ENCODE measurements at regions not wholly inside any gene's neighbourhood (a gene's known extent, or its start where the extent isn't known, plus 50 kb on each side); places are given as distances from the start of the nearest gene placed in this dataset.

DNA sequence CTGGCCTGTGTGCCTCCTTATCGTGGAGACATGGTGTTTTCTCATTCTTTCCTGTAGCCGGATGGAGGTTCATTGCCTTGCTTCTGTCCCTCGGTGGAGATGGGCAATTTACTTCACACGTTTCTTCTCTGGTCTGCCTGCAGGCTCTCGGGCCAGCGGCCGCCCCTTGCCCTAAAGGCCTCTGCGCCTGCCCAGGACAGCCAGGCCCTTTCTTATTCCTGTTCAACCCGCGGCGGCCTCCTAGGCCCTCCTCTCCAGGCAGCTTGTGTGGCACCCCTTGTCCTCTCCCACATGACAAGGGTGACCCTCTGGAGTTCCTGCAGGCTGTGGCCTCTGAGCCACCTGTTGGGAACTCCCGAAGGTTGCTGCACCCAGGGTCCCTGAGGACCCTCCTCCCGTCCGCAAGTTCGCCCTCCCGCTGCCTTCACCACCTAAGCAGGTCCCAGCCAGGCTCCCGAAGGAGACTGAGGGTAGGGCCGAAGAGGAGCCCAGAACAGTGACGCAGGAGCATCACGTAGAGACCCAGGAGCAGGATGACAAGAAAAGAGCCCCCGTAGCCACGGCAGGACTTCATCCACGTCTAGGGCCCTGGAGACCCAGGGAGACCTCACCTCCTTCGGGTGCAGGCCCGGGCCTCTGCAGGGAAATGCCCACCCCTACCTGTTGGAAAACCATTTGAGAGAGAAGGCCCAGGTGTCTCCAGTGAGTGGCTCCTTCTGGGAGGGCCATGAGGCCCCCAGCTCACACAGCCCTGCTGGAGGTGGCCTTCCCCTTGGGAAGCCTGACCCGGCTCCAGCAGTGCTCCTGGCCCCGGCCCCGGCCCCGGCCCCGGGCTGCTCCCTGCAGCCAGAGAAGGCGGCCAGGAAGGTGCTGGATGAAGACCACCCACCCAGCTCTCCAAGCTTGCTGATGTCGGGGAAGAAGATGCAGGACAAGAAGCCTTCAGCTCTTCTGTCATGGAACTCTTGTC lies 291.4 kb downstream of the TLE4 start:
- Histone ChIP-seq H3K79me2 (ENCODE audit: control insufficient read depth, insufficient read depth, low read length) (no peaks in the 10 kb centered on the region), H3K4me1 (ENCODE audit: control insufficient read depth, extremely low read depth, insufficient read depth, low read length) (no peaks in the 10 kb centered on the region), H3K4me3 (replicated peaks in 1 of 3; ENCODE audit: insufficient read depth in 1 of 3, low read depth in 1 of 3, low read length in 3 of 3) (no peak overlapping the region), H4K20me1 (replicated peaks; ENCODE audit: control insufficient read depth, extremely low read depth, insufficient read depth, low read length) (no peaks in the 10 kb centered on the region), H3K27me3 (ENCODE audit: control insufficient read depth in 2 of 2, insufficient read depth in 2 of 2, low read length in 2 of 2) (no peaks in the 10 kb centered on the region), H3K36me3 (ENCODE audit: control insufficient read depth in 2 of 2, extremely low read depth in 1 of 2, insufficient read depth in 2 of 2, low read length in 2 of 2) (no peaks in the 10 kb centered on the region), H3K9me3 (replicated peaks; ENCODE audit: control insufficient read depth, insufficient read depth, low read length) (no peaks in the 10 kb centered on the region), H2AFZ (ENCODE audit: low read depth, low read length) (no peak overlapping the region), H3K4me2 (ENCODE audit: insufficient read depth, low read length) (no peak overlapping the region), H3K9me1 (replicated peaks; ENCODE audit: control insufficient read depth, extremely low read depth, insufficient read depth, low read length) (no peaks in the 10 kb centered on the region), H3K27ac (ENCODE audit: insufficient read depth, low read depth, low read length) (no peak overlapping the region), H3K9ac (replicated peaks; ENCODE audit: extremely low read depth, insufficient read depth, low read length) (no peak overlapping the region)
- DNase-seq (ENCODE audit: low read depth, low spot score), result no peak
- intact Hi-C loops (cut with micrococcal nuclease) (no loop called here), dilution Hi-C loops (cut with MboI; ENCODE audit: extremely low pct_ligation_motif_present, low sequenced_read_pairs) (no loop called here)
- TF ChIP-seq POLR2AphosphoS5 (IDR thresholded peaks at IDR 0.05; ENCODE audit: insufficient read depth, low read depth, low read length) (no peak), JUN (IDR thresholded peaks at IDR 0.05; ENCODE audit: borderline replicate concordance, insufficient read depth, insufficient read length, low read depth) (no peak), GATA2 (IDR thresholded peaks at IDR 0.05; ENCODE audit: insufficient read depth, insufficient read length, low read depth, low read length) (no peak), POLR2A (IDR thresholded peaks at IDR 0.05; ENCODE audit: low read depth, low read length) (no peak), MYC (IDR thresholded peaks at IDR 0.05; ENCODE audit: low read depth, low read length) (no peak), EZH2 (IDR thresholded peaks at IDR 0.05; ENCODE audit: borderline replicate concordance, low read depth, low read length, severe bottlenecking) (no peak), FOS (IDR thresholded peaks at IDR 0.05; ENCODE audit: borderline replicate concordance, insufficient read depth, low read length) (no peak)
- TF ChIP-seq, protein P1, sequence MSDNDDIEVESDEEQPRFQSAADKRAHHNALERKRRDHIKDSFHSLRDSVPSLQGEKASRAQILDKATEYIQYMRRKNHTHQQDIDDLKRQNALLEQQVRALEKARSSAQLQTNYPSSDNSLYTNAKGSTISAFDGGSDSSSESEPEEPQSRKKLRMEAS (IDR thresholded peaks at IDR 0.05; ENCODE audit: insufficient read depth, insufficient read length), result no peak
- BruUV-seq (replicated peaks), result no TSS peak
- ChIA-PET POLR2A (no interaction called here), CTCF (no interaction called here)
- no peak for FAIRE-seq
